ENCODE measurements at regions not wholly inside any gene's neighbourhood (a gene's known extent, or its start where the extent isn't known, plus 50 kb on each side); places are given as distances from the start of the nearest gene placed in this dataset.

DNA sequence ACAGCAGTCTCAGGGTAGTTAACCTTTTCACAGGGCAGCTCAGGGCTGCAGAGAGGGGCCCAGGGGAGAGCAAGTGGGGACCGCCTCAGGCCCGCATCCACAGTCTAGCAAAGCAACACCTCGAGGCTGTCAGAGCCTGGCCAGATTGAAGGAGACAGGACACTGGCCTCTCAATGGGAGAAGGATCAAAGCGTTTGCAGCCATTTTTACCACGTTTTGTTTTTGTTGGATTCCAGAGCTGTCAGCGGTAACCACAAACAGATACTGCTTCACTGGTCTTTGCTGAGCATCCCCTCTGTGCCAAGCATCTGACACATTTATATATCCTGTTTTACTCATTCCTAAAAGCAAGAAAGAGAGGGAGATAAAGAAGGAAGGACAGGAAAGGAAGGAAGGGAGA is 153.8 kb downstream of the SHQ1 start:
- 60% methylated on average over 6 of the region's 6 CpGs for WGBS (ENCODE audit: missing lambda C conversion rate)
- CTCF ChIA-PET, result interaction anchor here (0.9 to 2.4 kb wide), 2 partner anchors 18 to 28 kb away, joined by 3 to 7 read pairs; no protein-coding TSS in a partner anchor
- no peak overlapping the region for H3K4me3 ChIP-seq
- no peak for TF ChIP-seq FOXS1 (CRISPR knock-in tag; IDR thresholded peaks at IDR 0.05)
- TF ChIP-seq HOXB13 (CRISPR knock-in tag; IDR thresholded peaks at IDR 0.05; ENCODE audit: low read depth), result no peak
- TF ChIP-seq, protein P1, sequence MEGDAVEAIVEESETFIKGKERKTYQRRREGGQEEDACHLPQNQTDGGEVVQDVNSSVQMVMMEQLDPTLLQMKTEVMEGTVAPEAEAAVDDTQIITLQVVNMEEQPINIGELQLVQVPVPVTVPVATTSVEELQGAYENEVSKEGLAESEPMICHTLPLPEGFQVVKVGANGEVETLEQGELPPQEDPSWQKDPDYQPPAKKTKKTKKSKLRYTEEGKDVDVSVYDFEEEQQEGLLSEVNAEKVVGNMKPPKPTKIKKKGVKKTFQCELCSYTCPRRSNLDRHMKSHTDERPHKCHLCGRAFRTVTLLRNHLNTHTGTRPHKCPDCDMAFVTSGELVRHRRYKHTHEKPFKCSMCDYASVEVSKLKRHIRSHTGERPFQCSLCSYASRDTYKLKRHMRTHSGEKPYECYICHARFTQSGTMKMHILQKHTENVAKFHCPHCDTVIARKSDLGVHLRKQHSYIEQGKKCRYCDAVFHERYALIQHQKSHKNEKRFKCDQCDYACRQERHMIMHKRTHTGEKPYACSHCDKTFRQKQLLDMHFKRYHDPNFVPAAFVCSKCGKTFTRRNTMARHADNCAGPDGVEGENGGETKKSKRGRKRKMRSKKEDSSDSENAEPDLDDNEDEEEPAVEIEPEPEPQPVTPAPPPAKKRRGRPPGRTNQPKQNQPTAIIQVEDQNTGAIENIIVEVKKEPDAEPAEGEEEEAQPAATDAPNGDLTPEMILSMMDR (IDR thresholded peaks at IDR 0.05), result no peak
- TF ChIP-seq MAFK (IDR thresholded peaks at IDR 0.05; ENCODE audit: partially characterized antibody), result no peak
- no peak for TF ChIP-seq NFE2L2 (conservative IDR thresholded peaks at IDR 0.05; ENCODE audit: low read length)
- no peak for TF ChIP-seq NR3C1 (IDR thresholded peaks at IDR 0.05)
- no peak for TF ChIP-seq HMGXB4 (CRISPR knock-in tag; IDR thresholded peaks at IDR 0.05; ENCODE audit: borderline replicate concordance)
- TF ChIP-seq BCL3 (IDR thresholded peaks at IDR 0.05), result no peak
- no peak for TF ChIP-seq FOSB (CRISPR knock-in tag; IDR thresholded peaks at IDR 0.05)
- TF ChIP-seq HES2 (IDR thresholded peaks at IDR 0.05), result no peak
- POLR2A ChIA-PET, result interaction anchor here (0.6 kb wide), 1 partner anchor 74 kb away, joined by 4 read pairs; no protein-coding TSS in a partner anchor
- H3K9me3 ChIP-seq, result no peaks in the 10 kb centered on the region
- H3K4me2 ChIP-seq, result no peak overlapping the region
- no peaks in the 10 kb centered on the region for H3K4me1 ChIP-seq
- no peak overlapping the region for H3K27ac ChIP-seq
- ATAC-seq, result no peak
- FAIRE-seq, result no peak
- DNase-seq (ENCODE audit: low read depth in 1 of 2, low spot score in 1 of 2), result no peak

DNA sequence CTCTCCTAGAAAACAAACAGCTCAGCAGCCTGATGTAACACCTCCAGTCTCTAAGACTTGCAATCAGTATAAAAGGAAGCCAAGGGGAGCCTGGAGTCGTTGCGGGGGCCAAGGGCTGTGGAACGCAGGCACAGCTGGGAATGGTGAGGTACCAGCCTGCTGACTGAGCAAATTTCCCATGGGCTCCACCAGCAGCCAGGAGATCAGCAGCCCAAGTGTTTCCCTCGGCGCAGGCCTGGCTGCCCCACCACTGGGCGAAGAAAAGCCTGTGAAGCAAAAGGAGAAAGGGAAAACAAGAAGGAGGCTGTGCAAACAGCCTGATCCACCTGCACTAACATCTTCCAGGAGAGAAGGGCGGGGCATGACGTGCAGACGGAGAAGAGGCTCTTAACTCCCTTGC is 155.3 kb downstream of the SHQ1 start:
- DNase-seq (ENCODE audit: low read depth in 1 of 2, low spot score in 1 of 2) (no peak), FAIRE-seq (no peak), ATAC-seq (no peak)
- no peak overlapping the region for H3K4me2 ChIP-seq
- H3K9me3 ChIP-seq, result no peaks in the 10 kb centered on the region
- ChIA-PET POLR2A (no interaction called here), CTCF (interaction anchor here (0.6 to 2.4 kb wide), 2 partner anchors 27 to 53 kb away, joined by 3 to 7 read pairs; no protein-coding TSS in a partner anchor)
- no peak for TF ChIP-seq ZSCAN20 (CRISPR knock-in tag; IDR thresholded peaks at IDR 0.05)
- no peak for TF ChIP-seq MAZ (IDR thresholded peaks at IDR 0.05; ENCODE audit: borderline replicate concordance, low read depth, low read length)
- peak; percentile 55 for TF ChIP-seq MAFK (IDR thresholded peaks at IDR 0.05; ENCODE audit: partially characterized antibody)
- no peaks in the 10 kb centered on the region for H3K4me1 ChIP-seq
- 80% methylated on average over 9 of the region's 9 CpGs for WGBS (ENCODE audit: missing lambda C conversion rate)
- no peak overlapping the region for H3K27ac ChIP-seq
- H3K4me3 ChIP-seq, result no peak overlapping the region

- ChIA-PET CTCF (interaction anchor here (0.7 to 1.7 kb wide), 3 partner anchors 25 to 61 kb away, joined by 3 to 4 read pairs (median 3); no protein-coding TSS in a partner anchor), POLR2A (interaction anchor here (0.6 kb wide), 1 partner anchor 225 kb away, joined by 3 read pairs; no protein-coding TSS in a partner anchor)
- TF ChIP-seq POLR2A (IDR thresholded peaks at IDR 0.05; ENCODE audit: low read length), result no peak
- no peak for TF ChIP-seq GATA3 (IDR thresholded peaks at IDR 0.05; ENCODE audit: borderline replicate concordance)
- TF ChIP-seq RNF2 (IDR thresholded peaks at IDR 0.05; ENCODE audit: borderline replicate concordance, low read depth), result no peak
- TF ChIP-seq MAX (IDR thresholded peaks at IDR 0.05), result no peak
- TF ChIP-seq CEBPB (IDR thresholded peaks at IDR 0.05), result no peak
- no peak for TF ChIP-seq ZNF302 (CRISPR knock-in tag; IDR thresholded peaks at IDR 0.05)
- TF ChIP-seq EHF (CRISPR knock-in tag; IDR thresholded peaks at IDR 0.05), result no peak
- TF ChIP-seq JUNB (IDR thresholded peaks at IDR 0.05), result no peak
- no peak for TF ChIP-seq FOXS1 (CRISPR knock-in tag; IDR thresholded peaks at IDR 0.05)
- TF ChIP-seq KDM5A (IDR thresholded peaks at IDR 0.05), result no peak
- no peak for TF ChIP-seq RAD21 (conservative IDR thresholded peaks at IDR 0.05 in 1 of 2, IDR thresholded peaks at IDR 0.05 in 1 of 2)
- TF ChIP-seq CBX2 (IDR thresholded peaks at IDR 0.05; ENCODE audit: borderline replicate concordance, low read depth), result no peak
- no peak for TF ChIP-seq HOXB5 (CRISPR knock-in tag; IDR thresholded peaks at IDR 0.05)
- TF ChIP-seq CHD2 (IDR thresholded peaks at IDR 0.05; ENCODE audit: low read length, partially characterized antibody), result no peak
- TF ChIP-seq E2F6 (IDR thresholded peaks at IDR 0.05; ENCODE audit: borderline replicate concordance, low read depth), result no peak
- no peak for TF ChIP-seq SMC3 (IDR thresholded peaks at IDR 0.05)
- no peak for TF ChIP-seq CHD4 (IDR thresholded peaks at IDR 0.05; ENCODE audit: borderline replicate concordance)
- no peak for TF ChIP-seq HES2 (IDR thresholded peaks at IDR 0.05)
- TF ChIP-seq ZC3H11A (IDR thresholded peaks at IDR 0.05), result no peak
- H3K4me1 ChIP-seq, result no peaks in the 10 kb centered on the region
- no peak for ATAC-seq
- H3K4me3 ChIP-seq, result no peak overlapping the region
- FAIRE-seq, result no peak
- H3K9me3 ChIP-seq, result no peaks in the 10 kb centered on the region
- no peak overlapping the region for H3K27ac ChIP-seq
- no peak overlapping the region for H3K4me2 ChIP-seq
- DNase-seq (ENCODE audit: low read depth in 1 of 2, low spot score in 1 of 2), result no peak
- WGBS (ENCODE audit: missing lambda C conversion rate), result 65% methylated on average over 5 of the region's 5 CpGs
These were observed 157.6 kb downstream of the SHQ1 start for GRCh38 chr3:72690629-72691028.
